Cerebellar cortex (tissue), 1 donor: ENCODE measurements at regions not wholly inside any gene's neighbourhood (a gene's known extent, or its start where the extent isn't known, plus 50 kb on each side); places are given as distances from the start of the nearest gene placed in this dataset.
"Not testable (repeated sequence)": the region's sequence is repeated elsewhere in the genome, so short reads cannot be mapped to it uniquely, and the experiment has no call there.

Experiments used
- DNase-seq: peaks from one replicate; pipeline ENCODE4 v3.0.0-alpha.2; 2015; ENCODE audit warnings: low spot score

DNA sequence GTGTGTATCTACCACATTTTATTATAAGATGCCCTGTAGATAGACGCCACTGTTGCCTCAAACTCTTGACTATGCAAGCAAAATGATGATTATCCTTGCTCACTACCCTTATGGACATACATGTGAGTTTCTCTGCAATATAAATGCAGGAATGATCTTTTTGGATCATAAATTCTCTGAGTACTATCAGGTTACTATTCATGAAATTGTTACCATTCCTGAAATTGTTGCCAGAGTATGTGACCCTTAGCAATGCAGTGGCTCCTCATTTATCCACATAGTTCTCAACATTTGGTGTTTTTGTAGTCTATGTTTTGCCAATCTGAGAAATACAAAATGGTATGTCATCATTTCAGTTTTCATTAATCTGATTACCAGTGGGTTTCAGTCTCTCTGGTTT, 166.2 kb upstream of the FAM3C start:
- DNase-seq, result no peak

DNA sequence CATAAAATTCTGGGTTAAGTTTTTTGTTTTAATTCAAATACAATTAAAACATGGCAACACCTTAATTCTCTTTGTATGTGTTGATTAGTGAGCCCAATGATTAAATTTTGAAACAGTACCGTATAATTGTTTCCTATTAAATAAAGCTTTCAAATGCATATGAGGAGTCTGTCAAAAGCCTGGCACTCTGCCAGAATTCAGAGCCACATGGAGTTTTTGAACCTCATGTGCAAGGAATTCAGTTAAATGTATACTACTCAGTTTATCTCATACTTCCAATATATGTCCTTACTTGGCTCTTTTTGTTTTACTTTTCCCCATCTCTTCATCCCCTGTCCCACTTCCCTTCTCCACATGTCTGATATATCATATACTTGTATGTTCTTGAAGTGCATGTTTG, 165.6 kb upstream of the FAM3C start:
- DNase-seq, result no peak

DNA sequence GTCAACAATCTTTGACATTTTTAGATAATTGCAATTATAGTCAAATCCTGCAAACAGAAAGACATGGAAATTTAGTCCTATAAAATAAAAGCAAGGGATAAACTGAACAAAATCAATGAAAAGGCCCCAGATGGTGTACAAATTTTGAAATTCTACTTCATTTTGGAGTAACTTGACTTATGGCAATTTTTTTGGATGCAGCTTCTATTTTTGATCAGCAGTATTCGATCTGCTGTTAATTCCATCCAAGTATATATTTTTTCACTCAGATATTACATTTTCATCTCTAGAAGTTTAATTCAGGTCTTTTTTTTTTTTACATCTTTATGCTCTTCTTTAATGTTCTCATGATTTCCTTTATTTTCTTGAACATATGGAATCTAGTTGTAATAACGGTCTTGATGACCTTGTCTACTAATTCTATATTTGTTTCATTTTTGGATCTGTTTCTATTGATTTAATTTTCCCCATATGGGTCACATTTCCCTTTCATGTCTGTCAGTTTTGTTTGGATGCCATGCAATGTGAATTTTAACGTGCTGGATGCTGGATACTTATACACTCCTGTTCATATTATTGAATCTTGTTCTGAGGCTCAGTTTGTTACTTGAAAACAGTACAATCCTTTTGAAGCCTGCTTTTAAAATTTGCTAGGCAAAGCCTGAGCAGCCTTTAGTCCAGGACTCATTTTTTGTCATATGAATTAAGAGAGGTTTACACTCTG, 164.3 kb upstream of the FAM3C start:
- DNase-seq, result no peak

DNA sequence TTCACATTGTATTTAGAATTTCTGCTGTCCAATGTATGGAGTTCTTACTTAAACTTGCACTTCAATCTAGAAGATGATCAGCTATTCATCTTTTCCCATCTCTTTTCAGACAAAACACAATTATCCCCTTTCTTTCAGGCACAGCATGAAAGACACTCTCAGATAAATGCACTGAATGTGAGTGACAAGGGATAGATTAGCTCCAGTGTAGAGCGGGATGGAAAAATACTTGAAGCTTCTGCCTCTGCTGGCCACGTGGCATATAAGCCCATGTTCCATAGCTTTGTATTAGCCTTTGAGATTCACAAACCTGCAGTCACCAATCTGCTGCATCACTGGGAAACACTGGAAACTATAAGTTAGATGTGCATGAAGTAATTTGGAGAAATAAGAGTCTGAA, 162.2 kb upstream of the FAM3C start:
- no peak for DNase-seq

DNA sequence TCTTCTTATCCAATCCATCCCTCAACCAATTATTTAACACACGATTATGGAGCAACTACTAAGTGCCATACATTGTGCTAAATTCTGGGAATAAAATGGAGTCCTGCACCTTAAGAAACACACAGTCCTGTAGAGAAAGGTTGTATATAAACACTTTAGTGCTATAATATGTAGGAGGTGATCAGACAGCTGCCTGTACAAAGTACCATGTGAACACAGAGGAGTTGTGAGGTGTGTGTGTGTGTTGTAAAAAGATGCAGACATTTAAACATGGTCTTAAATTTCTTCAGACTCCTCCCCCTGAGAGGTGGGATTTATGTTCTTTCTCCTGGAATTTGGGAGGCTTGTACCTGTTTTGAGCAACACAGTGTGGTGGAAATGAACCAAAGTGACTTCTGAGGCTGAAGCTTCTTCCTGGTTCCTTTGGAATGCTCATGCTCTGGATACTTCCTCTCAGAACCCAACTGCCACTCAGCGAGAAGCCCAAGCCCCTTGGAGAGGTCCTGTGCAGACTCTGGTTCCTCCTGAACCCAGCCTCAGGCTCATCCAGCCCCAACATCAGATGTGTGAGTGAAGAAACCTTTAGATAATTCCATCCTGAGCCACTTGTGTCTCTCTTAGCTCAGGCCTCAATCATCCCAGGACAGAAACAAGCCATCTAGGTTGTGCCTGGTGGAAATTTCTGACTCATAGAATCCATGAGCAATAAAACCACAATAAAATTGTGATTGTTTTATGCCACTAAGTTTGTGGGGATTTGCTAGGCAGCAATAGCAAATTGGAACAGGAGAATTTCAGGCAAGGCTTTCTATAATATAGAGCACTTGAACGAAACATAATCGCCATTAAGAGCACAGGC, 161.2 kb upstream of the FAM3C start:
- DNase-seq, result no peak

DNA sequence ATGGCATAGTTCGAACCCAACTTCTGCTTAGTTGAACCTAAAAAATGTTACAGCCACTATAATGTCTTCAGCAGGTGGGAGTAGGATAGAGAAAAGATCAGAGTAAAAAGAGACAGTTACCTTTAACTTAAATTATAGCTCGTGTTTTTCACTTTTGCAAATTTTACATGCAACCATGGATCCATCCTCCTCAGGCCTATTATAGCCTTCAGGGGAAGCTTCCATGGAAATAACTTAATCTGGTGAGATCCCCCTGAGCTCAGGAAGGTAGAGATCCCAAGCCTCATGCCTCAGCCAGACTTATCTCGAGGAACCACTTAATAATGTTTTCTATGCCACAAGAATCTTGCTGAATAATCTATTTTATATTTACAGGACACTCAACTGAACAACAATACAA, 159.4 kb upstream of the FAM3C start:
- DNase-seq, result no peak

DNA sequence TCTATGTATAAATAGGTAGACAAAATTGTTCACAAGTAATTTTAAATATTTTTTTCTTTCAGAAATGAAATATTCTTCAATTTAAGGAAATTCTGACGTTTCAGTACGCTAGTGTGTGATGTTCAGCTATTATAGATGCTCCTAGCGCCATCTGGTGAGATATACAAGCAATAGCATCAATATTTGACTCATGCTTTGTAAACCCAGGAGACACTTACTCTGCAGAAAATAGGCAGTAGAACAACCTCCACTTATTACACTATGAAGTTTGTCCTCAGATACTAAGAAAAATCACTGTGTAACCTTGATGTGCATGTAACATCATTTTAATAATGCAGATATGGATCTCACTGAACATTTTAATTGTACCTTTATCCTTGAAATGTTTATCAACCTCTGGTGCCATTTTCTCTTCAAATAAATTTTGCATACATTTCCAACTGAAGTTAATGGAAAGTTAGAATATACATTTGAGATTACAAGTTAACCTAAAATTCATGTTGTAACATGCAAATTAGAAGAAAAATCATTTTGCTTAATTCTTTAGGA, 151.5 kb upstream of the FAM3C start:
- DNase-seq, result peak; percentile 73

DNA sequence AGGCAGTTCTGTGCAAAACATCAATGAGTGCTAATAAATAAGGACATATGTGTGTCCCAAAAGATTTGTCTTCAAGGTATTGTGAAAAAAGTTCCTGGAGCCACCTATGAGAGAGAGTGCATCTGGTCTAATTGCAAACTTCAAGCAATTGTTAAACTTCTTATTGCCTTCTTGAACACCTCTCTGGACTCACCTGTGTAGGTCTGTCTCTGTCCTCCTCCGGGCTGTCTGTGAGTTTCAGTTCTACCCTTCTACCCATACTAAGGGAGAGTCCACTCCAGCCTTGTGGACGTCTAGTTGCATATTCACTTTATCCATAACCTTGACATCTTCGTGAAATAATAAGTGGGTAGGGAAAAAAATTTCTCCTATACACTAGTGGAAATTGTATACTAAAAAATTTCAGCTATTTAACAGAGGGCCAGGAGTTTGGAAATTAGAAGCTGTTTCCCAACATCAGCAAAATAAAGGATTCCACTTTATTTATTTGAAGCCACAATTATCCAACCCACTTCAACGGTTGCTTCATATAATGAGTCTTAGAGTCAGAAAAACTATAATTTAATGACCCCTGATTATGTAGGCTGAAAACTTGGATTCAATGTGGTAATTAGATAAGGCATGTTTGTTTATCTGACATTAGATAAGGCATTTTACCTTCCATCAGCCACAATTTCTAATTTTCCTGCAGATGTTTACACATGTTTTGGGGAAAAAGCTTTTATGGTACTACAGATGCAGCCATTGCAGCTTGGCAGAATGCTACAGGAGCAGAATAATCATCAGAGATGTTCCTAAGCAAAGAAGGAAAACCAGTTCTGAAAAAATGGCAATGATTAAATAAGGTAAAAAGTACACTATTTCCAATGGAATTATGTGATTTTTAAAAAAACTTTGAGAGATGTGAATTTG, 150.8 kb upstream of the FAM3C start:
- no peak for DNase-seq

DNA sequence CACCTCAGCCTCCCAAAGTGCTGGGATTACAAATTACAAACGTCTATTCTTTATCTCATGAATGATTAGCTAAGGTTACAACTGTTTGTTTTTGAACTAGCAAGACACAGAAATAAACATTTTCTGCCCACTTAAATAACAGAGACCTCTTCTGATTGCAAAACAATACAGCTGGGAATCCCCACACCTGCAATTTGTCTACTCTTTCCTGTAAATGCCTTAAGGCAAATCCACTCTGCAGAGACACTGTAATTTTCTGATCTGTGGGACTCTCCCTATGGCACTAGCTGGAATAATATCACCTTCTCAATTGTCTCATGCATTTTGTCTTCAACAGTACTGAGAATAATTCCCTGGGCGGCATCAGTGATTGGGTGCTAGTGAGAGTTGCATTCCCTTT, 149.3 kb upstream of the FAM3C start:
- DNase-seq, result no peak

DNA sequence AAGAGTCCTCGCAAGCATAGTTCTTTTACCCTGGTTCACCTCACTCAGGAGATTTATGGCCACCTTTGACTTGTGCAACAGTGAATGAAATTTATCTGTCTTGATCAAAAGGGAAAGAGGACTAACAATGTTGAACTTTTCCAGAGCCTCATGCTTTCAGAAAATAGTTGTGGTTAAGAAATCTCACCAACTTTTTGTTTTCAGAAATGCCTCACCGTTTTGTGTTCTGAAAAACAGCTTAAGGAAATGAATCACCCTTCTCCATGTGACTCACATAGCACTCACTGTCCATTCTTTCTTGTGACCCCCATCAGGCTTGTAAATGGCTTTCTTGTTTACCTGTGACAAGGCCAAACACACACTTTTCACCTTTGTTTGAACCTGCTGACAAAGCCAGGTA, 148.6 kb upstream of the FAM3C start:
- DNase-seq, result no peak

DNA sequence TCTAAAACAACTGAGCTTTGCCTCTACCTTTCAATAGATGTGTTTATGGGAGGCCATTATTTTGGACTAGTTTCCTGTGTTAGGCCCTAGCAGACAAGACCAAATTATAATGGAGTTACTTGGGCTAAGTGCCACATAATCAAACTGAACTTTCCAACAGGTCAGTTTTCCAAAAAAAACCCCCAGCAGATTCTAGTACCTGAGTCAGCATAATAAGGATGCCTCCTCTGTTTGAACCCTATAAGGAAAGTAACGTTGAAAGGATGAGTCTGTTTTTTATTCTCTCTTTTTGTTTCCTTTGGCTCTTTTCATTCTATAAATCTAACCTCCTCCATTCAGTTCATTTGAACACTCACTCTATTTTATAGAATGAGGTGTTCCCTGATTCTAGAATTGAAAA, 148.1 kb upstream of the FAM3C start:
- DNase-seq, result no peak

DNA sequence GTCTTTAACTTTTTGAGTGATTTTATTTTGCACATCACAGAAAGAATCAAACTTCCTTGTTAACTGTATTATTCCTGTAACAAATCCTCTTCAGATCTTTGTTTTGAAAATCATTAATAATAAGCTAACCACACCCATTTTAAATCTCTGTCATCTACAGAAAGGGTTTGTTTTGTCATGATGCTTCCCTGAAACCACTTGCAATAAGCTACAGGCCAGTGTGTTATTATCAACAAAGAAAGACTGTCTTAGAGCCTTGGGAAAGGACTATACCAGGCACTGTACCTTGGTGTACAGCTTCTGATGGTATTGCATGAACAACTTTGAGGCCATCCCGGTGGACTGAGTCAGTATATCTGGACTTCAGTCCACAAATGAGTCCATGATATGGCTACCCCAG, 145.3 kb upstream of the FAM3C start:
- no peak for DNase-seq

DNA sequence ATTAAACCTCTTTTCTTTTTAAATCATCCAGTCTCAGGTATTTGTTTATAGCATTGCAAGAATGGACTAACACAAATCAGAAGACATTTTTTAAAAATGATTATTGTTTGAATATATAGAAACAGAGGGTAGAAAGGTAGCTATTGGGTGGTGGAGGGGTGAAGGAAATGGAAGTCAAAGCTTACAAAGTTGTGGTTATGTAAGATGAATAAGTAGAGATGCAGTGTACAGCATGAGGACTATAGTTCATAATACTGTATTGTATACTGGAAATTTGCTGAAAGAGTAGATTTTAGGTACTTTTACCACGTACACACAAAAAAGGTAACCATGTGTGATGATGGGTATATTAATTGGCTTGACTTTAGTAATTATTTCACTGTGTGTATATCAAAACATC, 144.0 kb upstream of the FAM3C start:
- DNase-seq, result no peak

DNA sequence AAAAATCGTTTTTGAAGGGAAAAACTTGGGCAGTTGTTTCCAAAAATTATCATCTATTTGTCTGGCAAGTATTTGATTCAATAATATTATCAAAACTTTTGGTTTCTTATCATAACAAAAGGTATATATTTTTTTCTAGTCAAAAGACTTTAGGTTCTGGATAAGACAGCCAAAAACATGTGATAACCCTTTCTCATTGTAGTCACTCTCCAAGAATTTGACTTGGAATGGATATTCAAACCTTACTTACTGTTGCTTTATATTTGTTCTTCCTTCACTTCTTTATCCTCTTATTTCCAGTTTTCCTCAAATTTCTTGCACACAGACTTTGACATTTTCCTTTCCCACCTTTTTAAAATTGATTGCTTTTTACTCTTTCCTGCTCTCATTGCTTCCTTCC, 140.9 kb upstream of the FAM3C start:
- DNase-seq, result no peak

DNA sequence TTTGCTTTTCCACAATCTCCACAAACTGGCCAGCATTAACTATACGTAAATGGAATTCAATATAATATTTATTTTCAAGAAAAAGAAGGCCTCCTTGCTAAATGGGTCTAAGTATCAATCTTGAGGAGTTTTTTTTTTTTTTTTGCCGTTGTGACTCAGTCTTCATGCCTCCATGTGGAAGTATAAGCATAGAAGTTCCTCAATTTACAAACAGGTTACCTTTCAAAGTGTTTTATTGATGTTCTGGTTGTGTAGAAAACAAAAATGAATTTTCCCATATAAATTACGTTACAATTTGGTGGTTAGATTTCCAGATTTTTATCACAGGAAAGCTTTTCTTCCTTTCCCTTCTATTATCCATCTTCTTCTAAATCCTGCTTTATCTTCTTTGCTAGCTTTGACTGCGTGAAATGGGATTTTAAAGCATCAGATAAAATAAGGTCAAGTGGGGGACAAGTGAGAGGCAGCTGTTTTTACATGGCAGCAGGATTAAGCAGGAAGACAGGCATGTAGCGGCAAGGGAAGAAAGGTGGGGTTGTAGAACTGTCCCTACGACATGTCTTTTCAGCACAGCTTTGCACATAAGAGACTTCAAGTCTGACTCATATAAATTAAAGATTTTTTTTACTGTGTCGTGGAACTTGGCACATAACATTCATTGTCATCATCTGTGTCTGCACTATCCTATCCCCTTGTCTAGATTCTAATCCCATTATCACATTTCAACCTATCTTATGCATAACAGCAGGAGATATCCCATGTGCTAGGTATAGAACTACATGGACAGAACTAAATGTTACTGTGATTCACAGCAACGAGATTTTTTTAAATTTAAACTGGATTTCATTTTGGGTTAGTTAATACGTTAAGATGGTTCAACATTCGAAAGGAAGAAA, 135.3 kb upstream of the FAM3C start:
- DNase-seq, result no peak

DNA sequence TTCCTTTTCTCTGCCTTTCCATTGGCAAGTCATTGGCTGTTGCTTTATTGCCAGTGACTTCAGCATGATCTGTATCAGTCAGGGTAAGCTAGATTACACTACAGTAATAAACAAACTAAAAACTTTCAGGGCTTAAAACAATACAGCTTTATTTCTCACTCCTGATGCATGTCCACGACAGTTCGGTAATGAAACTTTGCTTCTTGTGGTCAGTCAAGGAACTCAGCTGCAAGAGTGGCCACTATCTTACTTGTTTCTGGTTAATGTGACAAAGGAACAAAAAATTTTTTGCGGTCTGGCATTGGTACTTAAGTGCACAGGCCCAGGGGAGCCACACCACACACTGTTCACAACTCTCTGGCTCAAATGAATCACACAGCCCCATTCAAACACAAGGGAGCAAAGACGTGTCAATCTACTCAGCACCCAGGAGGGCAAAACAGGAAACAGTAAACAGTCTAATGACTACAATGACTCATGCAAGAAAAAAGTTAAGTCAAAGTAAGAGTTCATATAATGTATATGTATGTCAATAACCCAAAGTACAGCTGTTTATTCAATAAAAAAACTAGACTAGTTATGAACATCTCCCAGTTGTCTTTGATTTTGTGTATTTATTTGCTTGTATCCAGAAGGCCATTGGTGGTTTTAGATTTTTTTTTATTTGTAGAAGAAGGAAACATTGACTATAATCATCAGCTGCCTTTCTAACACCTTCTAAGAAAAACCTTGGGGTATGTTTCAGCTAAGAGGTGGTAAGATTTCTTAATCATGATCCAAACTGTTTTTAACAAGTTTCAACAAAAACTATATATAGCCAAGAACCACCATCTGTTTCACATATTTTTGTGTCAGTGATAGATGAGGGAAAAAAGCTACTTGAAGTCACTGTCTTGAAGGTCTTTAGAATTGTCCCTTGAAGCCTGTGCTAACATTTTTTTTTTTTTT, 134.4 kb upstream of the FAM3C start:
- DNase-seq, result no peak

DNA sequence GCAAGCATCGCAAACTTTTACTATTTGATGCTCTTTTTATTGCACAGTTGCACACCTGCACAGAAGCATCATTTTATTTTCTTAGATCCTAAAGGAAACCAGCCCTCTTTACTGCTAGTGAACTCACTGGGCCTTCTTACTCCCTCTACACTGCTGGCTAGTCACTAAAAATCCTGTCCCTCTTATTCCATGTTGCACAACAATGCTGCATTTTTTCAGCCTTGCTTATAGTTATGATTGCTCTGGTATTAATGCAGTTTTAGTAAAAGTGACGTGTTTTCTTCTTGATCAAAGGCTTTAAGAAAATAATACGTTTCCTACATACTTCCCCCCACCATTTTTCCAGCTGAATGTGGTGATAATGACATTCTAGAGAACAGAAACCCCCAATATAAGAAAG, 132.9 kb upstream of the FAM3C start:
- no peak for DNase-seq

DNA sequence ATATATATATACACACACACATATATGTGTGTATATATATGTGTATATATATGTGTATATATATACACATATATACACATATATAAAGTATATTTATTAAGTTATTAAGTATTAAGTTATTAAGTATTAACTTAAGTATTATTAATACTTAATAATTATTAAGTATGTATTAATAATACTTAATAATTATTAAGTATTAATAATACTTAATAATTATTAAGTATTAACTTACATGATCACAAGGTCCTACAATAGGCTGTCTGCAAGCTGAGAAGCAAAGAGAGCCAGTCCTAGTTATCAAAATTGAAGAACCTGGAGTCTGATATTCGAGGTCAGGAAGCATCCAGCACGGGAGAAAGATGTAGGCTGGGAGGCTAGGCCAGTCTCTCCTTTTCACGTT, 130.1 kb upstream of the FAM3C start:
- not testable (repeated sequence) for DNase-seq

DNA sequence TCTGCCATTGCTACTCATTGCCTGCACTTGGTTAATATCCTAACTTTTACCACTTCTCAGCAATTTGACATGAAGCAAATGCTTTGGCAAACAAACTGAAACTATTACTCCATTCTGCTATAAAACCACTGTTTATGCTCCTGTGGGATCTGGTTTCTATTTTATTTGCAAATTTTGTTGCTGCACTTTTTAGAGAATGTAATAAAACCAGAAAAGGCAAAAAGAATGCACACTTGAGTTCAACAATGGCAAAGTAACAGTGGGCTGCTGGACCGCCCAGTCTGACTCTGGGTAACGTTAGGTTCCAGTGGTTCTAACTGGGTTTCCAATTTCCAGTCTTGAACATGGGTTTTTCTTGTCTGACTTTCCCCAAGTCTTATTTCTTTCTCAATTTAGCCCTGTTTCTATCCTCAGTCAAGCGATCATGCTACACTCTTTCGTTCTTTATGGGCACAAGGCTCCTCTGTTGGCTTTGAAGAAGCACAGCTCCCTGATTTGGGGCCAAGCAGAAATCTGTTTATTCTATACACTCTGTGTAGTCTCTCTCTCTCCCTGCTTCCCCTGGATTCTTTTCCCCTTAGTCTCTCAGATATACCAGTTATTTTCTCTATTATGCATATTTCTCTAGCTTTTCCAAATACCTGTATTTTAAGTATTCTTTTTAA, 129.2 kb upstream of the FAM3C start:
- DNase-seq, result no peak
